ENCODE measurements at regions not wholly inside any gene's neighbourhood (a gene's known extent, or its start where the extent isn't known, plus 50 kb on each side); places are given as distances from the start of the nearest gene placed in this dataset.

DNA sequence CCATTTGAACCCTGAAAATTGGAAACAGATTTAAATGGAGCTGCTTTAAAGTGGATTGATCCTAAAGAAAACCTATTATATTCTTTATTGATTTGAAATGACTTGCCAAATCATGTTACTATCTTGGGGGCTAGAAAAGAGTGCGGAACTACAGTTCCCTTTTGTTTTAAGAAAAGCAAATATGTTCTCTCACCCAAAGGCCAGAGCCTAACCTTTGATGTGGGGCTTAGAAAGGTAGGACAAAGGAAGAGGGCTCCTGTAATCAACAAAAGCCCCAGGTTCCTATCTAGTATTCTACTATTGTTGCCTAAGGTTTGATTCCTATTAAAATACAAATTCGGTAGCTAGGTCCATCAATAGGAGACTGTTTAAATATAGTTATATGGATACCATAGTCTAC, 100.8 kb upstream of the BEND6 start:
- Histone ChIP-seq H3K79me2 (ENCODE audit: insufficient read depth, low read depth, low read length) (no peaks in the 10 kb centered on the region), H3K4me2 (ENCODE audit: low read length) (no peak overlapping the region), H3K36me3 (ENCODE audit: insufficient read depth, low read length) (no peaks in the 10 kb centered on the region), H3K27ac (ENCODE audit: low read depth, low read length, poor library complexity, severe bottlenecking) (no peak overlapping the region), H4K20me1 (ENCODE audit: insufficient read depth, low read length) (no peaks in the 10 kb centered on the region), H3K4me1 (ENCODE audit: insufficient read depth, low read length, poor library complexity, severe bottlenecking) (peaks cover 4% of the 10 kb centered on the region), H3K4me3 (ENCODE audit: low read depth, low read length, poor library complexity, severe bottlenecking) (no peak overlapping the region), H2AFZ (ENCODE audit: low read length) (no peak overlapping the region), H3K9me2 (ENCODE audit: insufficient read depth, low read length) (no peaks in the 10 kb centered on the region), H3K9me3 (ENCODE audit: low read length) (no peaks in the 10 kb centered on the region)
- no peak for DNase-seq (ENCODE audit: low spot score)
- intact Hi-C loops (cut with micrococcal nuclease; ENCODE audit: unreplicated experiment), result loop anchor here (10.0 kb wide), 1 partner anchor 219 kb away; no protein-coding TSS in a partner anchor
- TF ChIP-seq, protein P1, sequence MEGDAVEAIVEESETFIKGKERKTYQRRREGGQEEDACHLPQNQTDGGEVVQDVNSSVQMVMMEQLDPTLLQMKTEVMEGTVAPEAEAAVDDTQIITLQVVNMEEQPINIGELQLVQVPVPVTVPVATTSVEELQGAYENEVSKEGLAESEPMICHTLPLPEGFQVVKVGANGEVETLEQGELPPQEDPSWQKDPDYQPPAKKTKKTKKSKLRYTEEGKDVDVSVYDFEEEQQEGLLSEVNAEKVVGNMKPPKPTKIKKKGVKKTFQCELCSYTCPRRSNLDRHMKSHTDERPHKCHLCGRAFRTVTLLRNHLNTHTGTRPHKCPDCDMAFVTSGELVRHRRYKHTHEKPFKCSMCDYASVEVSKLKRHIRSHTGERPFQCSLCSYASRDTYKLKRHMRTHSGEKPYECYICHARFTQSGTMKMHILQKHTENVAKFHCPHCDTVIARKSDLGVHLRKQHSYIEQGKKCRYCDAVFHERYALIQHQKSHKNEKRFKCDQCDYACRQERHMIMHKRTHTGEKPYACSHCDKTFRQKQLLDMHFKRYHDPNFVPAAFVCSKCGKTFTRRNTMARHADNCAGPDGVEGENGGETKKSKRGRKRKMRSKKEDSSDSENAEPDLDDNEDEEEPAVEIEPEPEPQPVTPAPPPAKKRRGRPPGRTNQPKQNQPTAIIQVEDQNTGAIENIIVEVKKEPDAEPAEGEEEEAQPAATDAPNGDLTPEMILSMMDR (conservative IDR thresholded peaks at IDR 0.05; ENCODE audit: low read length), result no peak
- TF ChIP-seq EZH2phosphoT487 (IDR thresholded peaks at IDR 0.05; ENCODE audit: borderline replicate concordance, low read depth, low read length), result no peak
- no TSS peak for BruUV-seq (replicated peaks)
- ChIA-PET CTCF (ENCODE audit: unreplicated experiment) (no interaction called here), POLR2A (interaction anchor here (0.5 kb wide), 1 partner anchor 14 kb away, joined by 4 read pairs; no protein-coding TSS in a partner anchor)

DNA sequence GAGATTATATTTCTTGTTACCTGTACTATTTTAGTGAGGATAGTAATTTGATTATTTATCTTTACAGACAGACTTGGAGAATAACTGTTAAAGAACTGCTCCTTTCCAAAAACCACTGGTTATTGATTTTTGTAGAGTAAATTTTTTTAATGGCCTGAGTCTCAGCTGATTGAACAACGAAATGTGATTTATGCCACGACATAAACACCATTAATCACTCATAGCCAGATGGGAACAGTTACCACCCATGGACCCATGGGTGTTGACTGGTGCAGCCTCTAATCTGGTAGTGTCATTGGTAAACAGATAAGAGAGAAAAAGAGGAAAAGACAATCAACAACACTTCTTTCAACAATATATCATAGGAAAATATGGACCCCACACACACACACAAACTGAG, 101.4 kb upstream of the BEND6 start:
- ChIA-PET POLR2A (interaction anchor here (0.5 to 2.6 kb wide), 2 partner anchors 12 to 14 kb away, joined by 4 to 12 read pairs; no protein-coding TSS in a partner anchor), CTCF (ENCODE audit: unreplicated experiment) (interaction anchor here (1.1 kb wide), 1 partner anchor 144 kb away, joined by 3 read pairs; no protein-coding TSS in a partner anchor)
- Histone ChIP-seq H2AFZ (ENCODE audit: low read length) (no peak overlapping the region), H3K79me2 (ENCODE audit: insufficient read depth, low read depth, low read length) (no peaks in the 10 kb centered on the region), H4K20me1 (ENCODE audit: insufficient read depth, low read length) (no peaks in the 10 kb centered on the region), H3K36me3 (ENCODE audit: insufficient read depth, low read length) (no peaks in the 10 kb centered on the region), H3K9me2 (ENCODE audit: insufficient read depth, low read length) (no peaks in the 10 kb centered on the region), H3K9me3 (ENCODE audit: low read length) (no peaks in the 10 kb centered on the region), H3K4me1 (ENCODE audit: insufficient read depth, low read length, poor library complexity, severe bottlenecking) (peaks cover 4% of the 10 kb centered on the region), H3K4me2 (ENCODE audit: low read length) (no peak overlapping the region), H3K27ac (ENCODE audit: low read depth, low read length, poor library complexity, severe bottlenecking) (no peak overlapping the region), H3K4me3 (ENCODE audit: low read depth, low read length, poor library complexity, severe bottlenecking) (no peak overlapping the region)
- DNase-seq (ENCODE audit: low spot score), result no peak
- BruUV-seq (replicated peaks), result no TSS peak
- no peak for TF ChIP-seq EZH2phosphoT487 (IDR thresholded peaks at IDR 0.05; ENCODE audit: borderline replicate concordance, low read depth, low read length)
- TF ChIP-seq, protein P1 (conservative IDR thresholded peaks at IDR 0.05; ENCODE audit: low read length), result no peak
- intact Hi-C loops (cut with micrococcal nuclease; ENCODE audit: unreplicated experiment), result loop anchor here (10.0 kb wide), 1 partner anchor 219 kb away; no protein-coding TSS in a partner anchor

DNA sequence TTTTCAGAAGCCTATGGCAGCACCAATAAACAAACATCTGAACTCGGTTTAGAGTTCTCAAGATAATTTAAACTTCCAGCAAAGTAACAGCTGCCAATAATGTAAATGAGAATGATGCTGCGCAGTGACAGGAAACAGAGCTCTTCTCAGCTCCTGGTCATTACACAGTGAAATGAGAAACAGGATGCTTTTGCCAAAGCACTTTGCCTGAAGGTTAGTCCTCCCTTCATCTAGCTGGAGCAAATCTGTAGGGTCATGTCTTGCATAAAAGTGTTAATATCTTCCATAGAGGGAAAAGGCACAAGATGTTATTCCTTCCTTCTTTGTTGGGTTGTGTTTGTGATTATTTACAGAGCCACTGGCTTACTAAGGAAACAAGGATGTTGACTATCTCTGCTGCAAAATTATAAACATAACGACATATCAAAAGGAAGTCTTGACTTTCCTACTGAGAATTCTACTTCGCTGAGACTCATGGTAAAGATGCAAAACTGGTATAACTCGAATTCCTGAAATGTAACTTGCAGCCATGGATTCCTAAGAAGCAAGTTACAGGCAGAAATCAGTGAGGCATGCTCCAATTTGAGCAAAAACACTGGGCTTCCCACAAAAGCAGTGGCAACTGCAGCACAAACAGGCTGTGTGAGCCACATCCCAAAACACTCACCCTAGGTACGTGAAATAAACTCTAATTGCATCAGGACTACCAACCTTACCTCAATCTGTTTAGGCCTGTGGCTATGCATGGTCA, 102.5 kb upstream of the BEND6 start:
- CTCF ChIA-PET (ENCODE audit: unreplicated experiment), result interaction anchor here (1.1 kb wide), 1 partner anchor 142 kb away, joined by 3 read pairs; no protein-coding TSS in a partner anchor
- no peaks in the 10 kb centered on the region for H3K9me2 ChIP-seq (ENCODE audit: insufficient read depth, low read length)
- intact Hi-C loops (cut with micrococcal nuclease; ENCODE audit: unreplicated experiment), result loop anchor here (10.0 kb wide), 1 partner anchor 218 kb away; no protein-coding TSS in a partner anchor
- POLR2A ChIA-PET, result interaction anchor here (1.0 to 2.6 kb wide), 3 partner anchors 9 to 13 kb away, joined by 4 to 12 read pairs (median 5); no protein-coding TSS in a partner anchor
- TF ChIP-seq EZH2phosphoT487 (IDR thresholded peaks at IDR 0.05; ENCODE audit: borderline replicate concordance, low read depth, low read length), result no peak
- TF ChIP-seq, protein P1 (conservative IDR thresholded peaks at IDR 0.05; ENCODE audit: low read length), result no peak
- peaks cover 4% of the 10 kb centered on the region for H3K4me1 ChIP-seq (ENCODE audit: insufficient read depth, low read length, poor library complexity, severe bottlenecking)
- H3K36me3 ChIP-seq (ENCODE audit: insufficient read depth, low read length), result no peaks in the 10 kb centered on the region
- H3K9me3 ChIP-seq (ENCODE audit: low read length), result no peaks in the 10 kb centered on the region
- no peaks in the 10 kb centered on the region for H3K79me2 ChIP-seq (ENCODE audit: insufficient read depth, low read depth, low read length)
- no peak for DNase-seq (ENCODE audit: low spot score)
- BruUV-seq (replicated peaks), result no TSS peak
- no peak overlapping the region for H3K27ac ChIP-seq (ENCODE audit: low read depth, low read length, poor library complexity, severe bottlenecking)
- H4K20me1 ChIP-seq (ENCODE audit: insufficient read depth, low read length), result no peaks in the 10 kb centered on the region
- no peak overlapping the region for H3K4me3 ChIP-seq (ENCODE audit: low read depth, low read length, poor library complexity, severe bottlenecking)
- H3K4me2 ChIP-seq (ENCODE audit: low read length), result peak overlapping the region; percentile 53
- H2AFZ ChIP-seq (ENCODE audit: low read length), result peak overlapping the region; percentile 65; the same call in 1 of the 2 replicates

All from OCI-LY7 (cell line).